ENCODE measurements at regions not wholly inside any gene's neighbourhood (a gene's known extent, or its start where the extent isn't known, plus 50 kb on each side); places are given as distances from the start of the nearest gene placed in this dataset.

GRCh38 chr15:91769894-91770293 is 83.6 kb upstream of the SLCO3A1 start:
- TF ChIP-seq, protein P1, sequence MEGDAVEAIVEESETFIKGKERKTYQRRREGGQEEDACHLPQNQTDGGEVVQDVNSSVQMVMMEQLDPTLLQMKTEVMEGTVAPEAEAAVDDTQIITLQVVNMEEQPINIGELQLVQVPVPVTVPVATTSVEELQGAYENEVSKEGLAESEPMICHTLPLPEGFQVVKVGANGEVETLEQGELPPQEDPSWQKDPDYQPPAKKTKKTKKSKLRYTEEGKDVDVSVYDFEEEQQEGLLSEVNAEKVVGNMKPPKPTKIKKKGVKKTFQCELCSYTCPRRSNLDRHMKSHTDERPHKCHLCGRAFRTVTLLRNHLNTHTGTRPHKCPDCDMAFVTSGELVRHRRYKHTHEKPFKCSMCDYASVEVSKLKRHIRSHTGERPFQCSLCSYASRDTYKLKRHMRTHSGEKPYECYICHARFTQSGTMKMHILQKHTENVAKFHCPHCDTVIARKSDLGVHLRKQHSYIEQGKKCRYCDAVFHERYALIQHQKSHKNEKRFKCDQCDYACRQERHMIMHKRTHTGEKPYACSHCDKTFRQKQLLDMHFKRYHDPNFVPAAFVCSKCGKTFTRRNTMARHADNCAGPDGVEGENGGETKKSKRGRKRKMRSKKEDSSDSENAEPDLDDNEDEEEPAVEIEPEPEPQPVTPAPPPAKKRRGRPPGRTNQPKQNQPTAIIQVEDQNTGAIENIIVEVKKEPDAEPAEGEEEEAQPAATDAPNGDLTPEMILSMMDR (IDR thresholded peaks at IDR 0.05), result no peak
- no peak for TF ChIP-seq POLR2A (IDR thresholded peaks at IDR 0.05)
